Mesothelial cell of epicardium (in vitro differentiated cells): ENCODE measurements at regions not wholly inside any gene's neighbourhood (a gene's known extent, or its start where the extent isn't known, plus 50 kb on each side); places are given as distances from the start of the nearest gene placed in this dataset.

ENCODE experiments used
- DNase-seq, 2 experiments: peaks; one replicate each; pipeline ENCODE4 v3.0.0; 2021; ENCODE audit warnings: low spot score in 2 of 2; ENCODE audit not compliant: unreplicated experiment in 2 of 2
- H3K27ac Mint-ChIP-seq: 2 replicates; pipeline ENCODE4 v1.8.0; 2021; ENCODE audit warnings: mixed read lengths
- H3K27me3 Mint-ChIP-seq: 2 replicates; pipeline ENCODE4 v1.8.0; 2021; ENCODE audit warnings: low read depth, mixed read lengths
- H3K36me3 Mint-ChIP-seq: 2 replicates; pipeline ENCODE4 v1.8.0; 2021; ENCODE audit warnings: mixed read lengths
- H3K4me1 Mint-ChIP-seq: 2 replicates; pipeline ENCODE4 v1.8.0; 2021; ENCODE audit warnings: mixed read lengths
- H3K4me3 Mint-ChIP-seq: 2 replicates; pipeline ENCODE4 v1.8.0; 2021; ENCODE audit warnings: mild to moderate bottlenecking, moderate library complexity, mixed read lengths
- H3K9me3 Mint-ChIP-seq: 2 replicates; pipeline ENCODE4 v1.8.0; 2021; ENCODE audit warnings: mixed read lengths
- TF ChIP-seq, protein P1 (sequence below): fragments of 200-600 bp; sonication (generic); IDR thresholded peaks from one replicate; pipeline ENCODE4 v1.5.0; 2021; ENCODE audit warnings: antibody characterized with exemption; ENCODE audit not compliant: unreplicated experiment

DNA sequence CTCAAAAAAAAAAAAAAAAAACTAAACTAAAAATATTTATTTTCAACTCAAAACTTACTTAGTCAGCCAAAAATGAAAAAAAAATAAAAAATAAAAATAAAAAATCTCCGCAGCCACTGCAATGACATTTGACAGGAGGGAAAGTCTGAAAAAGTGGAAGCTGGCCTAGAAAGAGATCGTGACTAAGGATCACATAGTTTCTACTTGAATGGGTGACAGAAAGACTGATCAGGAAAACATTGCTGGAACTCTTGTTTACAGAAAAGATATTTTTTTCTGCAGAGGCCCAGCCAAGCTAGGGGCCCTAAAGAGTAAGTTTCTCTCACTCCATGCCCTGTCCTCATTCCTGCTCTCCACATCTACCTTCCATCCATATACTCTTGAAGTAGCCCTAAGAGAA lies 92.8 kb upstream of the KCND2 start:
- Mint-ChIP-seq H3K9me3 (no peaks in the 10 kb centered on the region), H3K27ac (no peak overlapping the region), H3K4me1 (peaks cover 7% of the 10 kb centered on the region), H3K27me3 (no peaks in the 10 kb centered on the region), H3K4me3 (no peak overlapping the region), H3K36me3 (no peaks in the 10 kb centered on the region)
- no peak for DNase-seq
- TF ChIP-seq, protein P1, sequence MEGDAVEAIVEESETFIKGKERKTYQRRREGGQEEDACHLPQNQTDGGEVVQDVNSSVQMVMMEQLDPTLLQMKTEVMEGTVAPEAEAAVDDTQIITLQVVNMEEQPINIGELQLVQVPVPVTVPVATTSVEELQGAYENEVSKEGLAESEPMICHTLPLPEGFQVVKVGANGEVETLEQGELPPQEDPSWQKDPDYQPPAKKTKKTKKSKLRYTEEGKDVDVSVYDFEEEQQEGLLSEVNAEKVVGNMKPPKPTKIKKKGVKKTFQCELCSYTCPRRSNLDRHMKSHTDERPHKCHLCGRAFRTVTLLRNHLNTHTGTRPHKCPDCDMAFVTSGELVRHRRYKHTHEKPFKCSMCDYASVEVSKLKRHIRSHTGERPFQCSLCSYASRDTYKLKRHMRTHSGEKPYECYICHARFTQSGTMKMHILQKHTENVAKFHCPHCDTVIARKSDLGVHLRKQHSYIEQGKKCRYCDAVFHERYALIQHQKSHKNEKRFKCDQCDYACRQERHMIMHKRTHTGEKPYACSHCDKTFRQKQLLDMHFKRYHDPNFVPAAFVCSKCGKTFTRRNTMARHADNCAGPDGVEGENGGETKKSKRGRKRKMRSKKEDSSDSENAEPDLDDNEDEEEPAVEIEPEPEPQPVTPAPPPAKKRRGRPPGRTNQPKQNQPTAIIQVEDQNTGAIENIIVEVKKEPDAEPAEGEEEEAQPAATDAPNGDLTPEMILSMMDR = no peak

DNA sequence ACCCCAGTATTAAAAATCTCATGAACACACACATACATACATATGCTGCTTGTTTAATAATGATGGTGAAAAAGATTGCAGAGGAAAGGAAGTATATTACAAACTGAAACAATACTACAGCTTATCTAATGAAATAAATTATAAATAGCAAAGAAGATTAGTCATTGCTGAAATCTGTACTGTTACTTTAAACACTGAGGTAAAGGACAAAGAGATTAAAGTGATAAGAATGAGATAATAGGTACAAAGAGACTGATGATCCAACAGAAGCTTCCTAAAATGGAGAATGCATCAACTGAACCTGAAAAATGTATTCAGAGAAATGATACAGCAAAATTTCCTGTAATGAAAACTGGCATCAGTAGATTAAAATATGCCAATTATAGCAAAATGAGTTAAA lies 91.5 kb upstream of the KCND2 start:
- H3K36me3 Mint-ChIP-seq = no peaks in the 10 kb centered on the region
- H3K4me3 Mint-ChIP-seq = no peak overlapping the region
- H3K9me3 Mint-ChIP-seq = no peaks in the 10 kb centered on the region
- peaks cover 7% of the 10 kb centered on the region for H3K4me1 Mint-ChIP-seq
- no peaks in the 10 kb centered on the region for H3K27me3 Mint-ChIP-seq
- H3K27ac Mint-ChIP-seq = no peak overlapping the region
- DNase-seq = no peak
- TF ChIP-seq, protein P1 = no peak

DNA sequence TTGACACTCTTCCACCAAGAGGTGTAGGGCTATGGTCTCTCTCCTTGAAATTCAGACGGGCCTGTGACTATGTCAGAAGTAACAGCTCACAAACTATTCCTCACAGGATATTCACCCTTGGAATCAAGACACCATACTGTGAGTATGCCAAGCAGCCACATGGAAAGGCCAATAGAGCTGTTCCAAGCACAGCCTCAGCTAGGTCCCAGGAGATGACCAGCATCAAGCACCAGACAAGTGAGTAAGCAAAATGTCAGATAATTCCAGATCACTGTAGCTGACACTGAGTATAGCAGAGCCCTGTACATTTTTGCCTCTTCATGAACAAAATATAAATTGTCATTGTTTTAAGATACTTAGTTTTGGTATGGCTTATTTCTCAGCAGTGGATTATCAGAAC lies 88.1 kb upstream of the KCND2 start:
- Mint-ChIP-seq H3K4me1 (peaks cover 15% of the 10 kb centered on the region), H3K36me3 (no peaks in the 10 kb centered on the region), H3K27me3 (no peaks in the 10 kb centered on the region), H3K9me3 (no peaks in the 10 kb centered on the region), H3K4me3 (no peak overlapping the region), H3K27ac (no peak overlapping the region)
- no peak for DNase-seq
- TF ChIP-seq, protein P1 = no peak

DNA sequence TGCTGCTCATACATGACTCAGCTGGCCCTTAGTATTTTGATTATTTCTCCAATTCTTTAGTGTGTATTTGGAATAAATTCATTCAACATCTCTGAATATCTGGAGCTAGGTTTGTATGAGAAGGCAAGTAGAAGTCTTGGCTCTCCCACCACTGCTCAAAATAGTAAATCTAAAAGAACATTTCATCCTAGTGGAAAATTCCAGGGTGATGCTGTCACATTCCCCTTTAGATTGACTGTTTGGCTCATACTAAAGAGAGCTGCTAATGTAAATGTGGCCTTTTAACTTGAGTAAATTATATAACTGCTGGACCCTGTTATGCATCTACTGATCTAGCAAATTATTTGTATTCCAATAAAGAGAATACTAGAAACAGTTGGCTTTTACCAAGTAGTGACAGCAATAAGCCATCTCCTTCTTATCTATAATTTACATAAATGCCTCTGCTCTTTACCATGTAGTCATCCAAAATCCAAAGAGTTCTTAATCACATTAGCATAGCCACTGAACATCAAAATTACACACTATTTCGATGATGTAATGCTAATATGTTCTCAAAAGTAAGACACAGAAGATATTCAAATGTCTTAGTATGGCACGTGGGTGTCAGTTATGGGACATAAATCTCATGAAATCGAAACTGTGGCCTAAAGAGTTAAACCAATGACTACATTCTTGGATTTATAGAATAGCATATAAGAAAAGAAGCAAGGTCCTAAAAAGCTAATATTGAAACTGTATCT lies 86.9 kb upstream of the KCND2 start:
- no peak overlapping the region for H3K27ac Mint-ChIP-seq
- TF ChIP-seq, protein P1 = no peak
- no peaks in the 10 kb centered on the region for H3K9me3 Mint-ChIP-seq
- peaks cover 15% of the 10 kb centered on the region for H3K4me1 Mint-ChIP-seq
- DNase-seq = no peak
- no peaks in the 10 kb centered on the region for H3K27me3 Mint-ChIP-seq
- H3K36me3 Mint-ChIP-seq = no peaks in the 10 kb centered on the region
- no peak overlapping the region for H3K4me3 Mint-ChIP-seq

DNA sequence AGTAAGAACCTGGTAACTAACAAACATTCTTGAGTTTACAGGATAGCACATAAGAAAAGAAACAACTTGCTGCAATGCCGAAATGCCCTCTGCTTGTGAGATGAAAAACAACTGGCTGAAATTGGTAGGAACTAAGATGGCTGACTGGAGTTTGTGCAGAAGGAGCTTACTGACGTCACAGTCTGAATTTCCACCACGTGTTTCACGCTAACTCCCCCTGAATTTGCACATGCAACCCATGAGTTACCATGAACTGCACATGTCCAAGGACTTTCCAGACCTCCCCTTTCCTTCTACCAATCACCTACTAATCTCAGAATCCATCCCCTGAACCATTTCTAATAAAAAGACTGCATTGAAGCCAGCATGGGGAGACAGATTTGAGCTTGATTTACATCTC lies 86.3 kb upstream of the KCND2 start:
- no peaks in the 10 kb centered on the region for H3K27me3 Mint-ChIP-seq
- no peak overlapping the region for H3K27ac Mint-ChIP-seq
- DNase-seq = no peak
- peaks cover 11% of the 10 kb centered on the region for H3K4me1 Mint-ChIP-seq
- no peaks in the 10 kb centered on the region for H3K36me3 Mint-ChIP-seq
- H3K4me3 Mint-ChIP-seq = no peak overlapping the region
- H3K9me3 Mint-ChIP-seq = no peaks in the 10 kb centered on the region
- TF ChIP-seq, protein P1 = no peak

DNA sequence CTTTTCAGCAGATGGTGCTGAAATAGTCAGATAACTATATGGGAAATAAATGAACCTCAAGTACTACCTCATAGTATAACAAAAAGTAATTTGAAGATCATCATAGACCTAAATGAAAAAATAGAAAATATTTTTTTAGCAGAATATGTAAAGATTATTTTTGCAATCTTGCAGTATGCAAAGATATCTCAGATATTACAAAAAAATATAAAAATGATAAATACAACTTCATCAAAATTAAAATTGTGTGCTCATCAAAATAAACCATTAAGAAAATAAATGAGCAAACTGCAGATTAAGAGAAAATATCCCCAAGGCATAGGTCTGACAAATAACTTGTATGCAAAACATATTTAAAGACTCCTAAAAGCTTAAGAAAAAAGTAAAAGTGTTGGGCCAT lies 83.4 kb upstream of the KCND2 start:
- Mint-ChIP-seq H3K27ac (no peak overlapping the region), H3K4me3 (no peak overlapping the region), H3K9me3 (peaks cover under 1% of the 10 kb centered on the region), H3K4me1 (peaks cover 9% of the 10 kb centered on the region), H3K27me3 (no peaks in the 10 kb centered on the region), H3K36me3 (no peaks in the 10 kb centered on the region)
- no peak for DNase-seq
- TF ChIP-seq, protein P1 = no peak
